ENCODE measurements at regions not wholly inside any gene's neighbourhood (a gene's known extent, or its start where the extent isn't known, plus 50 kb on each side); places are given as distances from the start of the nearest gene placed in this dataset.

DNA sequence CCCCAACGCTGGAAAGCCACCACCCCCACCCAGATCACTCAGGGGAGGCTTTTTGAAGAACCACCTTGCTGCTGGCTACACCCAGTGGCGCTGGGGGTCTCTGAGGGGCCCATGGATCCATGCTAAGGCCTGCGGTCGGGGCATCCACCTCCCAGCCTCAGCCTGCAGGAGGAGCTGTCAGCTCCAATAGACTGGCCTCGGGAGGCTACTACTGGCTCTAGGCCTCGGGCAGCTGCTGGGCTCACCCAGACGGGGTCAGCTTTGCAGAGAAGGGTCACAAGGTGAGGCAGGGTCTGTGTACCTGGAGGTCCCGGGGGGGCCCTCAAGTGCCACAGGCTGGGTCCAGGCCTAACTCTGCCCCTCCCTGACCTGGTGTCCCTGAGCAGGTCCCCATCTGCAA is 193.7 kb downstream of the OLFM1 start:
- no peak for TF ChIP-seq POLR2A (IDR thresholded peaks at IDR 0.05)
- TF ChIP-seq, protein P1, sequence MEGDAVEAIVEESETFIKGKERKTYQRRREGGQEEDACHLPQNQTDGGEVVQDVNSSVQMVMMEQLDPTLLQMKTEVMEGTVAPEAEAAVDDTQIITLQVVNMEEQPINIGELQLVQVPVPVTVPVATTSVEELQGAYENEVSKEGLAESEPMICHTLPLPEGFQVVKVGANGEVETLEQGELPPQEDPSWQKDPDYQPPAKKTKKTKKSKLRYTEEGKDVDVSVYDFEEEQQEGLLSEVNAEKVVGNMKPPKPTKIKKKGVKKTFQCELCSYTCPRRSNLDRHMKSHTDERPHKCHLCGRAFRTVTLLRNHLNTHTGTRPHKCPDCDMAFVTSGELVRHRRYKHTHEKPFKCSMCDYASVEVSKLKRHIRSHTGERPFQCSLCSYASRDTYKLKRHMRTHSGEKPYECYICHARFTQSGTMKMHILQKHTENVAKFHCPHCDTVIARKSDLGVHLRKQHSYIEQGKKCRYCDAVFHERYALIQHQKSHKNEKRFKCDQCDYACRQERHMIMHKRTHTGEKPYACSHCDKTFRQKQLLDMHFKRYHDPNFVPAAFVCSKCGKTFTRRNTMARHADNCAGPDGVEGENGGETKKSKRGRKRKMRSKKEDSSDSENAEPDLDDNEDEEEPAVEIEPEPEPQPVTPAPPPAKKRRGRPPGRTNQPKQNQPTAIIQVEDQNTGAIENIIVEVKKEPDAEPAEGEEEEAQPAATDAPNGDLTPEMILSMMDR (IDR thresholded peaks at IDR 0.05), result no peak

Measured in right lobe of liver (tissue), 4 donors.